NOMO-1 treated with dmso at 0.1 percent for 144 hours (cell line): ENCODE measurements at regions not wholly inside any gene's neighbourhood (a gene's known extent, or its start where the extent isn't known, plus 50 kb on each side); places are given as distances from the start of the nearest gene placed in this dataset.
"Not testable (repeated sequence)": the region's sequence is repeated elsewhere in the genome, so short reads cannot be mapped to it uniquely, and the experiment has no call there.

Experiments
- DNase-seq: peaks from one replicate; lab custom pipeline; 2025; ENCODE audit not compliant: unreplicated experiment; lab: John Stamatoyannopoulos, UW

DNA sequence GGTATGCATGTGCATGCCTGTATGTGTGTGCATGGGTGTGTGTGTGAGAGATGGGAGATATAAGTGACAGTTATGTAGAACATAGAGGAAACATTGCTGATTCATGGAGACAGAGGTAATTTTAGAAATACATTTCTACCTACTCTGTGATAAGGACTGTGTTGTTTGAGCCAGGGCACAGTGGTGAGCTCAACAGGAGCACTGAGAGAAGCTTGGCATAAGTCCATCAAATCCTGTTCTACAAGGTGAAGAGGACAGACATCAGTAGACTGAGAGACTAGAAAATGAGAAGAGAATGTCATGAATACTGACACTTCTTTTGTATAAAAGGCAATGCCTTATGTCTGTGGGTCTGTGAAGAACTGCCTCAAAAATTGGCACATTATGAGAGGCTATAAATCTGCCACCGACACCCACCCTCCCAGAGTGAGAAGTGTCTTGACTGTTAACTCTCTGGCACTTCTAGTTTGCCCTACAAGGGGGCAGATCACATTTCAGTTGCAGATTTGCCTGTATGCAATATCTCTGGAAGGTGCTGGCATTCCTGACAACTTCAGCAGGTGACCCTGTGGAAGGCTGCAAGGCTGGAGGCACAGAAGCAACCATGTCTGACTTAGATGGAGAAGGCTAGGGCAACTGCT lies 962.3 kb upstream of the NRXN1 start:
- no peak for DNase-seq

GRCh38 chr2:51990684-51991083 lies 958.8 kb upstream of the NRXN1 start:
- no peak for DNase-seq

- no peak for DNase-seq
Measured at GRCh38 chr2:51986101-51986500, 954.2 kb upstream of the NRXN1 start.

GRCh38 chr2:51981783-51982182 lies 949.9 kb upstream of the NRXN1 start:
- no peak for DNase-seq

- no peak for DNase-seq
Measured at GRCh38 chr2:51976623-51977022, 944.7 kb upstream of the NRXN1 start.

DNA sequence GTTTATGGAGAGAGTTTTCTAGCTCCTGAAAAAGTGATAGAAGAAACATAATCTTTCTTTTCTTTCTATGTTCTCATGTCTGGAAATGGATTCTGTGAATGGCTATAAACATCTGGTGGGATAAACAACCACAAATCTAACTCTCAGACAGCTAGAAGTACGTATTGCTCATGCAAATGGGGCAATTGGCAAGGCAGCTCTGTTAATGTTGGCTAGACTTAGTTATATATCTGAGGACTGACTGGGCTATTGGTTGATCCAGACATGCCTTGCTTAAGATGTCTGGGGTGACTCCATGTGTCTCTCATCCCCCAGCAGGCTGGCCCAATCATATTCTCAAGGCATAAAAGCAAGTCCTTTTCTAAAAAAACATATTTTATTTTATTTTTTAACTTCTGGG lies 939.2 kb upstream of the NRXN1 start:
- DNase-seq = no peak

GRCh38 chr2:51969347-51969746 lies 937.4 kb upstream of the NRXN1 start:
- no peak for DNase-seq

- DNase-seq = no peak
Measured at GRCh38 chr2:51960841-51961335, 929.0 kb upstream of the NRXN1 start.

GRCh38 chr2:51960281-51960680 lies 928.3 kb upstream of the NRXN1 start:
- DNase-seq = no peak

DNA sequence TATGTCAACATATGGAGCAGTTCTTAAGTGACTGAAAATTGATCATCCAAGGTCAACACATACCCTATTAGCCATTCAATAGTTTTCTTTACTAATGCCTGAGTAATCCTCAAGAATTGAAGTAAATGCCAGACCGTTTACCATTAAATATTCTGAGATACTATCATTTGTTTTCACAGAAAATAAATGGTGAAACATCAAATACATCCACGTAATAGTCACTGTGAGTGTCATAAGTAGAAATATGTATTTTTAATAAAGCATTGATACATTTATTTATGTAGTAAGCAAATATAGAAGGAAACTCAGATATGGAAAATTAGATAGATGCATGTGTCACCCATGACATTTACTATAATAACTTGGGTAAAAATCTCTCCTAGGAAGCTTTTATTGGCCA lies 927.8 kb upstream of the NRXN1 start:
- DNase-seq = no peak

DNA sequence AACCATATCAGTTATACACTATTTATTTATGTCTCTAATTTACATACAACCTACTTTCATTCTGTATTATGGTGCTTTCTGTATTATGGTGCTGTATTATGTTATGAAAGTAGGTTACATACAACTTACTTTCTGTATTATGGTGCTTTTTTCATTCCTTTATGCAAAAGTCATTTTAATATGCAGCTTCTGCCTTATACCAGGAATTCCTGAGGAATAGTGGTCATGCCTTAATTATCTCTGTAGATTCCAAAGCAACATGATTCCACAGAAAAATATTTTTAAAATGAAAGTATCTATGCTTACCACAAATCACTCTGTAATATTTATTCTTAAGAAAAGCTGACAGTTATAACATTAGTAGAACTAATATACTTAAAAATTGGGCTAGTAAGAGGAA lies 922.0 kb upstream of the NRXN1 start:
- no peak for DNase-seq

- DNase-seq = no peak
Measured at GRCh38 chr2:51921076-51921475, 889.1 kb upstream of the NRXN1 start.

GRCh38 chr2:51920509-51920908 lies 888.6 kb upstream of the NRXN1 start:
- DNase-seq = no peak

DNA sequence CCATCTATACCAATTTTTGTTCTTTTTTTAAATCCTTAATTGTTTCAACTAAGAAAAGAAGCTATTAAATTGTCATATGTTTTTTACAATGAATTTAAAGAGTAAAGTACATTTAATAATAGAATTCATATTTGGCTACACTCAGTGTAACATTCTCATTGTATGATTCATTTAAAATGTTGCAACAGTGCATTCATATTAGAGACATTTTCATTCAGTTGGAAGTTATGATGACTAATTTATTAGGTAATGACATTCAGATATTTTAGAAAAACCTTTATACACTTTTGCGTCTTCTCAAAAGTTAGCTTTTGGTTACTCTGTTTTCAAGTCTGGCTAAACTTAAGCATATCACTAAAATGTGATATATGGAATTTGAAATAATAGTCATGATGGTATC lies 887.5 kb upstream of the NRXN1 start:
- no peak for DNase-seq

GRCh38 chr2:51918113-51918512 lies 886.2 kb upstream of the NRXN1 start:
- peak; percentile 82 for DNase-seq

- DNase-seq = no peak
Measured at GRCh38 chr2:51903728-51904127, 871.8 kb upstream of the NRXN1 start.

GRCh38 chr2:51899643-51900042 lies 867.7 kb upstream of the NRXN1 start:
- DNase-seq = no peak

GRCh38 chr2:51894584-51894983 lies 862.7 kb upstream of the NRXN1 start:
- DNase-seq = not testable (repeated sequence)

DNA sequence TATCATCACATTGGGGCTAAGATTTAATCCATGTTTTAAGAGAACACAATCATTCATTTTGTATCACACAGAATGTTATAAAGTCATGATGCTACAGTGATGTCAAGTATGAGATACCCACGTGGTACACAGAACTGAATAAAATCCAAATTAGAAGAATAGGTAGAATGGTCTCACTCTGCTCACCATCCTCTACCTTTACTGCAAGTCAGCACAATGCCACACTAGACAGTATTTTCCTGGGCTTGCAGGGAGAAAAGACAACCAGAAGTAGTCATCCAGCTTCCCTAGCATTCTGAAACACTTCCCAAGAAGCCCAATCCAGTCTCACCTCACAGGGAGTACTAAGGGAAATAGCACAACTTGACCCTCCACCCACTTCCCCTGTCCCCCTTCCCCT lies 856.2 kb upstream of the NRXN1 start:
- no peak for DNase-seq

GRCh38 chr2:51881673-51882072 lies 849.7 kb upstream of the NRXN1 start:
- DNase-seq = no peak

DNA sequence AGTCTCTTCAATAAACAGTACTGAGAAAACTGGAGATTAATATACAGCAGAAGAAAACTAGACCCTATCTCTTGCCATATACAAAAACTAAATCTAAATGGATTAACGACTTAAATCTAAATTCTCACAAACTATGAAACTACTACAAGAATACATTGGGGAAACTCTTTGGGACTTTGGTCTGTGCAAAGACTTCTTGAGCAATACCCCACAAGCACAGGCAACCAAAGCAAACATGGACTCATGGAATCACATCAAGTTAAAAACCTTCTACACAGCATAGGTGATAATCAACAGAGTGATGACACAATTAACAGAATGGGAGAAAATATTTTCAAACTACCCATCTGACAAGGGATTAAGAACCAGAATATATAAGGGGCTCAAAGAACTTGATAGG lies 848.2 kb upstream of the NRXN1 start:
- no peak for DNase-seq

DNA sequence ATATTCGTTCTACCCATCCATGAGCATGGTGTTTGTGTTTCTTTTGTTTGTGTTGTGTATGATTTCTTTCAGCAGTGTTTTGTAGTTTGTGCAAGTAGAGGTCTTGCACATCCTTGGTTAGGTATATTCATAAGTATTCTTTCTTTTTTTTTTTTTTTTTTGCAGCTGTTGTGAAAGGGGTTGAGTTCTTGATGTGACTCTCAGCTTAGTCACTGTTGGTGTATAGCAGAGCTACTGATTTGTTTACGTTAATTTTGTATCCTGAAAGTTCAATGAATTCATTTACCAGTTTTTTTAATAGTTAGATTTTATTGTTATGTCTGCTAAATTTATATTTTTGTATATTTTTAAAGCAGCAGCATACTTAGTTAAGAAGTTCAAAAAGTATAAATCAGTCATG lies 834.4 kb upstream of the NRXN1 start:
- DNase-seq = no peak

DNA sequence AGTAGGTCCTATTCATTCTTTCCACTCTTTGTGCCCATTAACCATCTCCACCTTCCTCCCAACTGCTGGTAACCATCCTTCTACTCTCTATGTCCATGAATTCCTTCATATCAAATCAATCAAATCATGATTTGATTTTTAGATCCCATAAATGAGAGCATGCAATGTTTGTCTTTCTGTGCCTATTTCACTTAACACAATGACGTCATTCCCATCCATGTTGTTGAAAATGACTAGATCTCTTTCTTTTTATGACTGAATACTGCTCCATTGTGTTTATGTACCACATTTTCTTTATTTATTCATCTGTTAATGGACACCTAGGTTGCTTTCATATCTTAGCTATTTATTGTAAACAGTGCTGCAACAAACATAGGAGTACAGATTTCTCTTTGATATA lies 827.3 kb upstream of the NRXN1 start:
- no peak for DNase-seq
